ENCODE measurements at regions not wholly inside any gene's neighbourhood (a gene's known extent, or its start where the extent isn't known, plus 50 kb on each side); places are given as distances from the start of the nearest gene placed in this dataset.

DNA sequence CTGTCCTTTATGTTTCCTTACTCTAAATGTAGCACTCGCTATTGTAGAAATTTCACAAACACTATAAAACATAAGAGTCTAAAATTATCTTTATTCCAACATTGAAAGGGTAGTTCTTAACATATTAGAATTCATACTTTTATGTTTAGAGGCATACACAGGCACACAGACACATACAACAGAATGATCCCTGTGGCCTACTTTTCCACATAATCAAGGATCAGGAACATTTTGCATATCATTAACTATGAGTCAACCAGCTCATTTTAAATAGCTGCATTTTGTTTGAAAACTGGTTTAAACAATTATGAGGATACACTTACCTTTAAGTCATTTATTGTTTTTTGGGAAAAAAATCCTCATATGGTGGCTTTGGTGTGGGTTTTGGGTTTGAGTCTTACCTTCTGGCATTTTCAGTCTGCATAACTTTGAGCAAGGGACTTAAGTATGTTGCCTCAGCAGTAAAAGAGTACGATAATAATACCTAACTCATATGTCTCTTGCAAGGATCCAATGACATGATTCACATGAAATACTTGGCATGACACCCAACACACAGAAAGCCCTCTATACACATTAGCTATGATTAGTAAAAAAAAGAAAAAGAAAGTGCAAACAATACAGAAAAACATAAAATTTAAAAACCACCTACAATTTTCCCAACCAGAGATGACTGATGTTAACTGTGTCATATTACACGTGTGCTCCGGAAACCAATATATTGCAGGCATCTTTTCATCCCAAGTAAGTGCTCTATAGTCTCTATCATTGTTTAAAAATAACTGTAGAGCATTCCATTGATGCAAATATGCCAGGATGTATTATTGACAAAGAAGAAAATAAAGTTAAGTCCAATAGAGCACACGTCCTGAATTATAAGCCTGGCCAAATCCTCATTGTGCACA lies 213.1 kb upstream of the ADAMTS9 start:
- TF ChIP-seq, protein P1, sequence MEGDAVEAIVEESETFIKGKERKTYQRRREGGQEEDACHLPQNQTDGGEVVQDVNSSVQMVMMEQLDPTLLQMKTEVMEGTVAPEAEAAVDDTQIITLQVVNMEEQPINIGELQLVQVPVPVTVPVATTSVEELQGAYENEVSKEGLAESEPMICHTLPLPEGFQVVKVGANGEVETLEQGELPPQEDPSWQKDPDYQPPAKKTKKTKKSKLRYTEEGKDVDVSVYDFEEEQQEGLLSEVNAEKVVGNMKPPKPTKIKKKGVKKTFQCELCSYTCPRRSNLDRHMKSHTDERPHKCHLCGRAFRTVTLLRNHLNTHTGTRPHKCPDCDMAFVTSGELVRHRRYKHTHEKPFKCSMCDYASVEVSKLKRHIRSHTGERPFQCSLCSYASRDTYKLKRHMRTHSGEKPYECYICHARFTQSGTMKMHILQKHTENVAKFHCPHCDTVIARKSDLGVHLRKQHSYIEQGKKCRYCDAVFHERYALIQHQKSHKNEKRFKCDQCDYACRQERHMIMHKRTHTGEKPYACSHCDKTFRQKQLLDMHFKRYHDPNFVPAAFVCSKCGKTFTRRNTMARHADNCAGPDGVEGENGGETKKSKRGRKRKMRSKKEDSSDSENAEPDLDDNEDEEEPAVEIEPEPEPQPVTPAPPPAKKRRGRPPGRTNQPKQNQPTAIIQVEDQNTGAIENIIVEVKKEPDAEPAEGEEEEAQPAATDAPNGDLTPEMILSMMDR (IDR thresholded peaks at IDR 0.05): no peak
- TF ChIP-seq POLR2A (IDR thresholded peaks at IDR 0.05) (no peak), EP300 (IDR thresholded peaks at IDR 0.05; ENCODE audit: low read depth) (no peak), POLR2AphosphoS5 (IDR thresholded peaks at IDR 0.05) (no peak)

Data from transverse colon (tissue), 4 donors.